Left lung (tissue), 4 donors: ENCODE measurements at regions not wholly inside any gene's neighbourhood (a gene's known extent, or its start where the extent isn't known, plus 50 kb on each side); places are given as distances from the start of the nearest gene placed in this dataset.

Source experiments
- ATAC-seq: fragments of 200-7000 bp; cut with Tn5 transposase; one replicate; pipeline ENCODE4 v1.9.1; 2020; ENCODE audit warnings: moderate library complexity
- DNase-seq, 4 donors: peaks; one replicate each; pipeline ENCODE4 v3.0.0-alpha.2; 2013 to 2020
- H3K27ac ChIP-seq, 2 donors: fragments of 200-600 bp; sonication (generic) in 1 of 2; one replicate each; pipeline versions ENCODE4 v1.5.0 to v1.8.0; 2020 to 2021
- H3K27me3 ChIP-seq, 2 donors: fragments of 200-600 bp; sonication (generic) in 1 of 2; one replicate each; pipeline versions ENCODE4 v1.5.0 to v1.8.0; 2020 to 2021
- H3K36me3 ChIP-seq, 2 donors: fragments of 200-600 bp; sonication (generic) in 1 of 2; one replicate each; pipeline versions ENCODE4 v1.5.0 to v1.8.0; 2020 to 2021
- H3K4me1 ChIP-seq, 2 donors: fragments of 200-600 bp; one replicate each; pipeline ENCODE4 v1.8.0; 2021
- H3K4me3 ChIP-seq, 2 donors: fragments of 200-600 bp; sonication (generic) in 1 of 2; one replicate each; pipeline versions ENCODE4 v1.5.0 to v1.8.0; 2020 to 2021; ENCODE audit warnings: mild to moderate bottlenecking in 1 of 2
- H3K9me3 ChIP-seq, 2 donors: fragments of 200-600 bp; sonication (generic) in 1 of 2; one replicate each; pipeline versions ENCODE4 v1.5.0 to v1.8.0; 2020 to 2021
- intact Hi-C, 2 donors: fragments of 100-400 bp; cut with DNase I; formaldehyde crosslinking; loops; one replicate each; pipeline versions ENCODE4 v1.11.2 to v1.14.2; 2022
- TF ChIP-seq, protein P1 (sequence below), 2 donors: fragments of 200-600 bp; sonication (generic) in 1 of 2; IDR thresholded peaks; one replicate each; pipeline versions ENCODE4 v1.5.0 to v1.8.0; 2021; ENCODE audit warnings: antibody characterized with exemption in 2 of 2
- donor health status: DM: no; HTN: yes; CAD: no.
- donor health status: DM: no; HTN: no; CAD: no.

- no peak overlapping the region for H3K4me3 ChIP-seq
- H3K9me3 ChIP-seq, result no peaks in the 10 kb centered on the region
- no peak for DNase-seq
- ATAC-seq, result no peak
- no peaks in the 10 kb centered on the region for H3K27me3 ChIP-seq
- TF ChIP-seq, protein P1, sequence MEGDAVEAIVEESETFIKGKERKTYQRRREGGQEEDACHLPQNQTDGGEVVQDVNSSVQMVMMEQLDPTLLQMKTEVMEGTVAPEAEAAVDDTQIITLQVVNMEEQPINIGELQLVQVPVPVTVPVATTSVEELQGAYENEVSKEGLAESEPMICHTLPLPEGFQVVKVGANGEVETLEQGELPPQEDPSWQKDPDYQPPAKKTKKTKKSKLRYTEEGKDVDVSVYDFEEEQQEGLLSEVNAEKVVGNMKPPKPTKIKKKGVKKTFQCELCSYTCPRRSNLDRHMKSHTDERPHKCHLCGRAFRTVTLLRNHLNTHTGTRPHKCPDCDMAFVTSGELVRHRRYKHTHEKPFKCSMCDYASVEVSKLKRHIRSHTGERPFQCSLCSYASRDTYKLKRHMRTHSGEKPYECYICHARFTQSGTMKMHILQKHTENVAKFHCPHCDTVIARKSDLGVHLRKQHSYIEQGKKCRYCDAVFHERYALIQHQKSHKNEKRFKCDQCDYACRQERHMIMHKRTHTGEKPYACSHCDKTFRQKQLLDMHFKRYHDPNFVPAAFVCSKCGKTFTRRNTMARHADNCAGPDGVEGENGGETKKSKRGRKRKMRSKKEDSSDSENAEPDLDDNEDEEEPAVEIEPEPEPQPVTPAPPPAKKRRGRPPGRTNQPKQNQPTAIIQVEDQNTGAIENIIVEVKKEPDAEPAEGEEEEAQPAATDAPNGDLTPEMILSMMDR (IDR thresholded peaks at IDR 0.05), result no peak
- no peaks in the 10 kb centered on the region for H3K4me1 ChIP-seq
- intact Hi-C loops, result no loop called here
- no peaks in the 10 kb centered on the region for H3K36me3 ChIP-seq
- H3K27ac ChIP-seq, result no peak overlapping the region
Measured at GRCh38 chr13:65342541-65343337, 1887.4 kb downstream of the PCDH9 start.

DNA sequence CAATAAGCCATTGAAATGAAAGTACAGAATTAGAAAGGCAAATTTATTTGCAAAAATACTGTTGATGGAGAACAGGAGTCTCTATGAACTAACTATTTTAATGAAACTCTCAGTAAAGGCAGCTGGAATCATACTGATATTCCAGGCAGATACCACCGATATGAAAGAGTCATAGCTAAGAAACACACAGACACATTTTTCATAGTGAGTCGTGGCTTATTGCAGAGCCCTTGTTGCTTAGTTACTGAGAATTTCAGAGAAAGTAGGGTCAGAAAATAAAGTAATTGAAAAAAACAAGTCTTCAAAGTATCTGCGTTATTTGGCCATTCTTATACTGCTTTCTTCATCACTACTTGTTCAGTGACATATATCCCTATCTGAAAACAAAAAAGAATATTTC is 1890.9 kb downstream of the PCDH9 start:
- TF ChIP-seq, protein P1 (IDR thresholded peaks at IDR 0.05), result no peak
- H3K4me1 ChIP-seq, result no peaks in the 10 kb centered on the region
- DNase-seq (no peak), ATAC-seq (no peak)
- no peaks in the 10 kb centered on the region for H3K36me3 ChIP-seq
- intact Hi-C loops, result no loop called here
- no peak overlapping the region for H3K4me3 ChIP-seq
- H3K27me3 ChIP-seq, result no peaks in the 10 kb centered on the region
- no peaks in the 10 kb centered on the region for H3K9me3 ChIP-seq
- no peak overlapping the region for H3K27ac ChIP-seq

- no peaks in the 10 kb centered on the region for H3K36me3 ChIP-seq
- no peak for ATAC-seq
- H3K4me3 ChIP-seq, result no peak overlapping the region
- TF ChIP-seq, protein P1 (IDR thresholded peaks at IDR 0.05), result no peak
- no peaks in the 10 kb centered on the region for H3K27me3 ChIP-seq
- H3K9me3 ChIP-seq, result no peaks in the 10 kb centered on the region
- DNase-seq, result peak in 1 of 4 donors; percentile 33
- no peaks in the 10 kb centered on the region for H3K4me1 ChIP-seq
- no peak overlapping the region for H3K27ac ChIP-seq
- intact Hi-C loops, result no loop called here
Measured at GRCh38 chr13:65336916-65337315, 1893.2 kb downstream of the PCDH9 start.

GRCh38 chr13:65336087-65336749 is 1893.9 kb downstream of the PCDH9 start:
- no peaks in the 10 kb centered on the region for H3K4me1 ChIP-seq
- TF ChIP-seq, protein P1 (IDR thresholded peaks at IDR 0.05), result no peak
- H3K9me3 ChIP-seq, result no peaks in the 10 kb centered on the region
- no peaks in the 10 kb centered on the region for H3K36me3 ChIP-seq
- no peaks in the 10 kb centered on the region for H3K27me3 ChIP-seq
- DNase-seq, result no peak
- intact Hi-C loops, result no loop called here
- no peak for ATAC-seq
- H3K4me3 ChIP-seq, result no peak overlapping the region
- no peak overlapping the region for H3K27ac ChIP-seq

- no peaks in the 10 kb centered on the region for H3K36me3 ChIP-seq
- DNase-seq (peak in 1 of 4 donors; percentile 39), ATAC-seq (no peak)
- TF ChIP-seq, protein P1 (IDR thresholded peaks at IDR 0.05), result no peak
- H3K9me3 ChIP-seq, result no peaks in the 10 kb centered on the region
- no peak overlapping the region for H3K27ac ChIP-seq
- no peaks in the 10 kb centered on the region for H3K27me3 ChIP-seq
- no peak overlapping the region for H3K4me3 ChIP-seq
- intact Hi-C loops, result no loop called here
- no peaks in the 10 kb centered on the region for H3K4me1 ChIP-seq
Measured at GRCh38 chr13:65330691-65331090, 1899.4 kb downstream of the PCDH9 start.
